PFSK-1 (cell line): ENCODE measurements at regions not wholly inside any gene's neighbourhood (a gene's known extent, or its start where the extent isn't known, plus 50 kb on each side); places are given as distances from the start of the nearest gene placed in this dataset.

Experiments used
- FOXP2 ChIP-seq: optimal IDR thresholded peaks from 2 replicates; pipeline ENCODE3; 2011; ENCODE audit warnings: borderline replicate concordance, control low read depth, inconsistent platforms; ENCODE audit not compliant: insufficient read depth; ENCODE audit errors: extremely low read length, extremely low read depth
- POLR2AphosphoS5 ChIP-seq: IDR thresholded peaks from 2 replicates; pipeline ENCODE4 v1.6.1; 2012; ENCODE audit warnings: low read depth, mild to moderate bottlenecking, control low read depth, low read length, moderate library complexity
- SIN3A ChIP-seq: IDR thresholded peaks from 2 replicates; pipeline ENCODE4 v1.6.1; 2012; ENCODE audit warnings: mild to moderate bottlenecking, low read length, moderate library complexity, borderline replicate concordance; ENCODE audit not compliant: insufficient read depth
- TAF1 ChIP-seq: IDR thresholded peaks from 2 replicates; pipeline ENCODE4 v1.6.1; 2012; ENCODE audit warnings: low read length, control low read depth, borderline replicate concordance; ENCODE audit not compliant: insufficient read depth
- TF ChIP-seq, protein P1 (sequence below), 2 experiments: IDR thresholded peaks; 2 replicates each; pipeline versions ENCODE4 v1.6.1 to v1.8.0; 2011 to 2012; ENCODE audit warnings: low read depth in 2 of 2, low read length in 2 of 2, control low read depth in 1 of 2, inconsistent platforms in 1 of 2, mild to moderate bottlenecking in 1 of 2, moderate library complexity in 1 of 2; ENCODE audit not compliant: insufficient read depth in 1 of 2

- TF ChIP-seq FOXP2 = peak; percentile 68
- peak; percentile 52; the same call in 1 of the 2 replicates for TF ChIP-seq POLR2AphosphoS5
- TF ChIP-seq, protein P1, sequence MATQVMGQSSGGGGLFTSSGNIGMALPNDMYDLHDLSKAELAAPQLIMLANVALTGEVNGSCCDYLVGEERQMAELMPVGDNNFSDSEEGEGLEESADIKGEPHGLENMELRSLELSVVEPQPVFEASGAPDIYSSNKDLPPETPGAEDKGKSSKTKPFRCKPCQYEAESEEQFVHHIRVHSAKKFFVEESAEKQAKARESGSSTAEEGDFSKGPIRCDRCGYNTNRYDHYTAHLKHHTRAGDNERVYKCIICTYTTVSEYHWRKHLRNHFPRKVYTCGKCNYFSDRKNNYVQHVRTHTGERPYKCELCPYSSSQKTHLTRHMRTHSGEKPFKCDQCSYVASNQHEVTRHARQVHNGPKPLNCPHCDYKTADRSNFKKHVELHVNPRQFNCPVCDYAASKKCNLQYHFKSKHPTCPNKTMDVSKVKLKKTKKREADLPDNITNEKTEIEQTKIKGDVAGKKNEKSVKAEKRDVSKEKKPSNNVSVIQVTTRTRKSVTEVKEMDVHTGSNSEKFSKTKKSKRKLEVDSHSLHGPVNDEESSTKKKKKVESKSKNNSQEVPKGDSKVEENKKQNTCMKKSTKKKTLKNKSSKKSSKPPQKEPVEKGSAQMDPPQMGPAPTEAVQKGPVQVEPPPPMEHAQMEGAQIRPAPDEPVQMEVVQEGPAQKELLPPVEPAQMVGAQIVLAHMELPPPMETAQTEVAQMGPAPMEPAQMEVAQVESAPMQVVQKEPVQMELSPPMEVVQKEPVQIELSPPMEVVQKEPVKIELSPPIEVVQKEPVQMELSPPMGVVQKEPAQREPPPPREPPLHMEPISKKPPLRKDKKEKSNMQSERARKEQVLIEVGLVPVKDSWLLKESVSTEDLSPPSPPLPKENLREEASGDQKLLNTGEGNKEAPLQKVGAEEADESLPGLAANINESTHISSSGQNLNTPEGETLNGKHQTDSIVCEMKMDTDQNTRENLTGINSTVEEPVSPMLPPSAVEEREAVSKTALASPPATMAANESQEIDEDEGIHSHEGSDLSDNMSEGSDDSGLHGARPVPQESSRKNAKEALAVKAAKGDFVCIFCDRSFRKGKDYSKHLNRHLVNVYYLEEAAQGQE (IDR thresholded peaks at IDR 0.05; ENCODE audit: insufficient read depth in 1 of 2, low read depth in 2 of 2, low read length in 2 of 2) = no peak
- no peak for TF ChIP-seq SIN3A
- 0 out of 2 replicates have a peak, but pooled peaks have one; percentile 7 for TF ChIP-seq TAF1
These were observed 224.8 kb upstream of the IL12A start for GRCh38 chr3:159763602-159764489.

DNA sequence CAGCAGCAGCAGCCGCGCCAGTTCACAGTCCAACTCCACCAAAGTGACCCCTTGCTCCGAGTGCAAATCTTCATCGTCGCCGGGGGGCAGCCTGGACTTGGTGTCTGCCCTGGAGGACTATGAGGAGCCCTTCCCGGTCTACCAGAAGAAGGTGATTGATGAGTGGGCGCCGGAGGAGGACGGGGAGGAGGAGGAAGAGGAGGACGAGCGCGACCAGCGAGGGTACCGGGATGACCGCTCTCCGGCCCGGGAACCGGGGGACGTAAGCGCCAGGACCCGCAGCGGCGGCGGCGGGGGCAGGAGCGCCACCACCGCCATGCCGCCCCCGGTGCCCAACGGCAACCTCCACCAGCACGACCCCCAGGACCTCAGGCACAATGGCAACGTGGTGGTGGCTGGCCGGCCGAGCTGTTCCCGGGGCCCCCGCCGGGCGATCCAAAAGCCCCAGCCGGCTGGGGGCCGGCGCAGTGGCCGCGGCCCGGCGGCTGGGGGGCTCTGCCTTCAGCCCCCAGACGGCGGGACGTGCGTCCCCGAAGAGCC is 224.1 kb upstream of the IL12A start:
- no peak for TF ChIP-seq FOXP2
- no peak for TF ChIP-seq TAF1
- TF ChIP-seq, protein P1 (IDR thresholded peaks at IDR 0.05; ENCODE audit: insufficient read depth in 1 of 2, low read depth in 2 of 2, low read length in 2 of 2) = no peak
- TF ChIP-seq SIN3A = no peak
- TF ChIP-seq POLR2AphosphoS5 = no peak

- TF ChIP-seq, protein P1 (IDR thresholded peaks at IDR 0.05; ENCODE audit: insufficient read depth in 1 of 2, low read depth in 2 of 2, low read length in 2 of 2) = no peak
- peak; percentile 16 for TF ChIP-seq FOXP2
- TF ChIP-seq SIN3A = peak; percentile 14; the same call in 1 of the 2 replicates
- peak; percentile 32; the same call in 1 of the 2 replicates for TF ChIP-seq TAF1
- TF ChIP-seq POLR2AphosphoS5 = no peak
These were observed 223.4 kb upstream of the IL12A start for GRCh38 chr3:159765030-159765859.

GRCh38 chr3:159765860-159766294 is 222.8 kb upstream of the IL12A start:
- TF ChIP-seq SIN3A (no peak), TAF1 (no peak), POLR2AphosphoS5 (no peak), FOXP2 (no peak)
- TF ChIP-seq, protein P1 (IDR thresholded peaks at IDR 0.05; ENCODE audit: insufficient read depth in 1 of 2, low read depth in 2 of 2, low read length in 2 of 2) = no peak
